ENCODE measurements at regions not wholly inside any gene's neighbourhood (a gene's known extent, or its start where the extent isn't known, plus 50 kb on each side); places are given as distances from the start of the nearest gene placed in this dataset.

DNA sequence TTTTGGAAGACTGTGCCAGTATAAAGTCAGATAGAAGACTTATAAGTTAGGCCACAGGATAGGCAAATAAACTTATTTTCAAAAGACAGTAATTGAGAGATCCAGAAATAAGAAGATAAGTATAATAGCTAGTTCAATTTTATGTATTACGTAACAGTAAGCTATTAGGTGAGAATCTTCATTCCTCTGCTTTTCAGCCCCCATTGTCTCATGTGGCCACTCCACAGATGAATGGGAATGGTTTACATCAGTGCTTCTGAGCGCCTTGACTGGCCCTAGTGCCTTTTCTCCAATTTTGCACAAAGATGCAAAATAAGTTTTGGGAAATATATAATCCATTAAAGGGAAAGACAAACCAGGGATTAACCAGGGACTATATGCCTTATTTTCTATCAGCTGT is 550.5 kb downstream of the MMUT start:
- no peak overlapping the region for H3K4me3 ChIP-seq (ENCODE audit: low read depth, low read length)
- TF ChIP-seq, protein P1, sequence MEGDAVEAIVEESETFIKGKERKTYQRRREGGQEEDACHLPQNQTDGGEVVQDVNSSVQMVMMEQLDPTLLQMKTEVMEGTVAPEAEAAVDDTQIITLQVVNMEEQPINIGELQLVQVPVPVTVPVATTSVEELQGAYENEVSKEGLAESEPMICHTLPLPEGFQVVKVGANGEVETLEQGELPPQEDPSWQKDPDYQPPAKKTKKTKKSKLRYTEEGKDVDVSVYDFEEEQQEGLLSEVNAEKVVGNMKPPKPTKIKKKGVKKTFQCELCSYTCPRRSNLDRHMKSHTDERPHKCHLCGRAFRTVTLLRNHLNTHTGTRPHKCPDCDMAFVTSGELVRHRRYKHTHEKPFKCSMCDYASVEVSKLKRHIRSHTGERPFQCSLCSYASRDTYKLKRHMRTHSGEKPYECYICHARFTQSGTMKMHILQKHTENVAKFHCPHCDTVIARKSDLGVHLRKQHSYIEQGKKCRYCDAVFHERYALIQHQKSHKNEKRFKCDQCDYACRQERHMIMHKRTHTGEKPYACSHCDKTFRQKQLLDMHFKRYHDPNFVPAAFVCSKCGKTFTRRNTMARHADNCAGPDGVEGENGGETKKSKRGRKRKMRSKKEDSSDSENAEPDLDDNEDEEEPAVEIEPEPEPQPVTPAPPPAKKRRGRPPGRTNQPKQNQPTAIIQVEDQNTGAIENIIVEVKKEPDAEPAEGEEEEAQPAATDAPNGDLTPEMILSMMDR (conservative IDR thresholded peaks at IDR 0.05; ENCODE audit: low read depth, low read length), result no peak

GRCh38 chr6:48904809-48905208 is 558.2 kb downstream of the MMUT start:
- DNase-seq (ENCODE audit: low read depth), result no peak
- H3K4me3 ChIP-seq (ENCODE audit: low read depth, low read length), result no peak overlapping the region
- TF ChIP-seq, protein P1 (conservative IDR thresholded peaks at IDR 0.05; ENCODE audit: low read depth, low read length), result no peak

More for the DNA sequence above, 550.5 kb downstream of the MMUT start:
- no peak for DNase-seq (ENCODE audit: low read depth)

- H3K4me3 ChIP-seq (ENCODE audit: low read depth, low read length), result no peak overlapping the region
- TF ChIP-seq, protein P1 (conservative IDR thresholded peaks at IDR 0.05; ENCODE audit: low read depth, low read length), result no peak
- no peak for DNase-seq (ENCODE audit: low read depth)
These were observed 568.6 kb downstream of the MMUT start for GRCh38 chr6:48894469-48894868.

- H3K4me3 ChIP-seq (ENCODE audit: low read depth, low read length), result no peak overlapping the region
- no peak for DNase-seq (ENCODE audit: low read depth)
- TF ChIP-seq, protein P1 (conservative IDR thresholded peaks at IDR 0.05; ENCODE audit: low read depth, low read length), result no peak
These were observed 570.0 kb downstream of the MMUT start for GRCh38 chr6:48893048-48893447.

DNA sequence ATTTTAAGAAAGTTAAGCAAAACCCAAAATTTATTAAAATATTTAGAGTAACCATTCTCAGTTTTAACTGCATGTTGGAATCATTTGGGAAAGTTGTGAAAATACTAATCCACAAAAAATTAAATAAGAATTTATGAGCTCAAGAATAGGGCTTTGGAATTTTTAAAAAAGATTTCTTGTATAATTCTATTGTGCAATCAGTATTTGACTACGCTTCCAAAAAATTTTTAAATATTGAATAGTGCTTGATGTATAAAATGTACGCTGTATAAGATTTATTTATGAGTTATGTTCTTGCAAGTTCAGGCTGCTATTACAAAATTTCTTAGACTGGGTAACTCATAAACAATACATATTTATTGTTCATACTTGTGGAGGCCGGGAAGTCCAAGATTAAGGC is 571.7 kb downstream of the MMUT start:
- no peak overlapping the region for H3K4me3 ChIP-seq (ENCODE audit: low read depth, low read length)
- DNase-seq (ENCODE audit: low read depth), result no peak
- TF ChIP-seq, protein P1 (conservative IDR thresholded peaks at IDR 0.05; ENCODE audit: low read depth, low read length), result no peak

GRCh38 chr6:48889429-48889828 is 573.6 kb downstream of the MMUT start:
- H3K4me3 ChIP-seq (ENCODE audit: low read depth, low read length), result no peak overlapping the region
- no peak for DNase-seq (ENCODE audit: low read depth)
- TF ChIP-seq, protein P1 (conservative IDR thresholded peaks at IDR 0.05; ENCODE audit: low read depth, low read length), result no peak

GRCh38 chr6:48883116-48883515 is 579.9 kb downstream of the MMUT start:
- H3K4me3 ChIP-seq (ENCODE audit: low read depth, low read length), result no peak overlapping the region
- TF ChIP-seq, protein P1 (conservative IDR thresholded peaks at IDR 0.05; ENCODE audit: low read depth, low read length), result no peak
- peak; percentile 56 for DNase-seq (ENCODE audit: low read depth)
